HepG2 (cell line): ENCODE measurements at regions not wholly inside any gene's neighbourhood (a gene's known extent, or its start where the extent isn't known, plus 50 kb on each side); places are given as distances from the start of the nearest gene placed in this dataset.
A peak's percentile ranks its signal among the peaks of the same experiment; 100 is the strongest.

Source experiments
- ATAC-seq: fragments of 200-7000 bp; cut with Tn5 transposase; 3 replicates; pipeline ENCODE4 v1.9.1; 2020; ENCODE audit warnings: mild to moderate bottlenecking, moderate library complexity
- BruUV-seq: library from RNA; stranded (reverse); fragments of 400-500 nt; replicated peaks from 2 replicates; lab custom pipeline; 2021; lab: Mats Ljungman, UMichigan
- CTCF ChIA-PET: fragments of 300-600 bp; formaldehyde crosslinking; extraction: SDS; loops from one replicate; lab custom pipeline; 2021; ENCODE audit warnings: low total read pairs, inconsistent platforms, low intra/inter-chr PET ratio; lab: Yijun Ruan, JAX
- POLR2A ChIA-PET: fragments of 350-600 bp; sonication (Branson Sonifier 250); formaldehyde crosslinking; loops from one replicate; lab custom pipeline; 2020; ENCODE audit warnings: antibody characterized with exemption, inconsistent platforms; lab: Yijun Ruan, JAX
- DNase-seq: peaks from one replicate; pipeline ENCODE4 v3.0.0-alpha.2; 2015; ENCODE audit warnings: low spot score
- FAIRE-seq: peaks from 3 replicates; lab custom pipeline; 2011; peaks lifted over from hg19 to GRCh38; lab: Jason Lieb, UNC
- H2AFZ ChIP-seq: one replicate; pipeline ENCODE4 v1.6.1; 2011; ENCODE audit warnings: low read length, inconsistent platforms
- H3K27ac ChIP-seq: fragments of 300-600 bp; 3 replicates; pipeline ENCODE4 v1.8.0; 2011; ENCODE audit warnings: mixed run types, mild to moderate bottlenecking, mixed read lengths, low read length, inconsistent platforms; ENCODE audit not compliant: insufficient read depth; ENCODE audit errors: extremely low read length
- H3K27me3 ChIP-seq, 2 experiments: fragments of 200-600 bp in 1 of 2; 2 replicates in 1 of 2; 3 replicates in 1 of 2; pipeline versions ENCODE4 v1.6.0 to v1.8.0; 2011; ENCODE audit warnings: low read length in 2 of 2, mild to moderate bottlenecking in 2 of 2, moderate library complexity in 2 of 2, inconsistent platforms in 1 of 2; ENCODE audit not compliant: insufficient read depth in 2 of 2, control insufficient read depth in 1 of 2
- H3K36me3 ChIP-seq, 2 experiments: fragments of 200-600 bp in 1 of 2; replicated peaks in 1 of 2; 2 replicates in 1 of 2; 3 replicates in 1 of 2; pipeline versions ENCODE4 v1.5.1 to v1.8.0; 2011; ENCODE audit warnings: low read length in 2 of 2, inconsistent platforms in 1 of 2; ENCODE audit not compliant: insufficient read depth in 2 of 2, control insufficient read depth in 1 of 2
- H3K4me1 ChIP-seq: 2 replicates; pipeline ENCODE4 v1.5.1; 2012; ENCODE audit warnings: low read length, inconsistent platforms; ENCODE audit not compliant: insufficient read depth
- H3K4me2 ChIP-seq: 2 replicates; pipeline ENCODE4 v1.6.0; 2011; ENCODE audit warnings: low read depth, low read length, inconsistent platforms
- H3K4me3 ChIP-seq, 3 experiments: fragments of 200-600 bp in 1 of 3; sonication (generic), shearing (Covaris generic) in 1 of 3; replicated peaks in 1 of 3; 2 replicates each; pipeline ENCODE4 v1.5.1; 2011 to 2016; ENCODE audit warnings: low read length in 3 of 3, inconsistent platforms in 2 of 3, low read depth in 2 of 3, mild to moderate bottlenecking in 2 of 3, control low read depth in 1 of 3, mixed read lengths in 1 of 3; ENCODE audit not compliant: insufficient read depth in 1 of 3
- H3K79me2 ChIP-seq: one replicate; pipeline ENCODE4 v1.6.1; 2011; ENCODE audit warnings: low read length, inconsistent platforms; ENCODE audit not compliant: insufficient read depth
- H3K9ac ChIP-seq: 2 replicates; pipeline ENCODE4 v1.6.0; 2011; ENCODE audit warnings: mild to moderate bottlenecking, low read depth, low read length, inconsistent platforms; ENCODE audit not compliant: insufficient read depth
- H3K9me3 ChIP-seq: 2 replicates; pipeline ENCODE4 v1.5.1; 2012; ENCODE audit warnings: mild to moderate bottlenecking, low read length
- H4K20me1 ChIP-seq: 2 replicates; pipeline ENCODE4 v1.6.0; 2011; ENCODE audit warnings: inconsistent platforms, mild to moderate bottlenecking, low read length, moderate library complexity; ENCODE audit not compliant: insufficient read depth
- CENPX ChIP-seq: sonication (generic); formaldehyde crosslinking; IDR thresholded peaks from 2 replicates; pipeline ENCODE4 v1.9.0; 2021; ENCODE audit warnings: mild to moderate bottlenecking, missing genetic modification reagents, moderate library complexity
- FOXA1 ChIP-seq, 2 experiments: fragments of 450-650 bp in 1 of 2; sonication (generic) in 1 of 2; formaldehyde crosslinking in 1 of 2; IDR thresholded peaks; 2 replicates each; pipeline versions ENCODE4 v1.4.0 to v1.6.1; 2016 to 2020; ENCODE audit warnings: missing genetic modification reagents in 1 of 2
- MEIS2 ChIP-seq: sonication (generic); formaldehyde crosslinking; IDR thresholded peaks from 2 replicates; pipeline ENCODE4 v1.9.0; 2021; ENCODE audit warnings: mild to moderate bottlenecking, missing genetic modification reagents
- NR1H2 ChIP-seq: sonication (generic); formaldehyde crosslinking; IDR thresholded peaks from 2 replicates; pipeline ENCODE4 v1.8.1; 2022; ENCODE audit warnings: low read depth, missing genetic modification reagents, borderline replicate concordance
- PTBP1 ChIP-seq: fragments of 200-400 bp; formaldehyde crosslinking; IDR thresholded peaks from 2 replicates; pipeline ENCODE4 v1.6.1; 2018; ENCODE audit warnings: low read length, low read depth; ENCODE audit not compliant: poor library complexity, severe bottlenecking
- SYNCRIP ChIP-seq: fragments of 200-400 bp; formaldehyde crosslinking; IDR thresholded peaks from 2 replicates; pipeline ENCODE4 v1.6.1; 2018; ENCODE audit warnings: mild to moderate bottlenecking, low read depth, low read length; ENCODE audit not compliant: insufficient read depth
- ZNF501 ChIP-seq: sonication (generic); formaldehyde crosslinking; IDR thresholded peaks from 2 replicates; pipeline ENCODE4 v1.5.1; 2020; ENCODE audit warnings: mild to moderate bottlenecking, moderate library complexity, missing genetic modification reagents
- ZNF563 ChIP-seq: sonication (generic); formaldehyde crosslinking; IDR thresholded peaks from 2 replicates; pipeline ENCODE4 v1.8.0; 2022; ENCODE audit warnings: mild to moderate bottlenecking, moderate library complexity, missing genetic modification reagents
- ZNF713 ChIP-seq: sonication (generic); formaldehyde crosslinking; IDR thresholded peaks from 2 replicates; pipeline ENCODE4 v1.4.0; 2020; ENCODE audit warnings: mild to moderate bottlenecking, missing genetic modification reagents
- WGBS: methylation state at CpG from one replicate; pipeline ENCODE4 v1.1.6; 2017; ENCODE audit warnings: low lambda C conversion rate; 5-methylcytosine and 5-hydroxymethylcytosine counted together
- in situ Hi-C: cut with HindIII; loops from 2 replicates; pipeline ENCODE4 v1.10.0; 2017; ENCODE audit warnings: low pct_unique_long_range_greater_than_20kb; ENCODE audit not compliant: extremely low pct_ligation_motif_present
- intact Hi-C: fragments of 100-400 bp; cut with micrococcal nuclease; formaldehyde crosslinking; loops from one replicate; pipeline ENCODE4 v1.10.0; 2022; ENCODE audit not compliant: unreplicated experiment
- TF ChIP-seq, protein P1 (sequence below): sonication (generic); formaldehyde crosslinking; IDR thresholded peaks from 2 replicates; pipeline ENCODE4 v1.5.0; 2020; ENCODE audit warnings: missing genetic modification reagents, mild to moderate bottlenecking, borderline replicate concordance
- TF ChIP-seq, protein P2 (sequence below): sonication (generic); formaldehyde crosslinking; IDR thresholded peaks from 2 replicates; pipeline ENCODE4 v1.5.1; 2020; ENCODE audit warnings: missing genetic modification reagents, mild to moderate bottlenecking, borderline replicate concordance
- TF ChIP-seq, protein P3 (sequence below): IDR thresholded peaks from 2 replicates; pipeline ENCODE4 v1.6.1; 2016; ENCODE audit warnings: mild to moderate bottlenecking, missing biosample characterization, missing genetic modification reagents

DNA sequence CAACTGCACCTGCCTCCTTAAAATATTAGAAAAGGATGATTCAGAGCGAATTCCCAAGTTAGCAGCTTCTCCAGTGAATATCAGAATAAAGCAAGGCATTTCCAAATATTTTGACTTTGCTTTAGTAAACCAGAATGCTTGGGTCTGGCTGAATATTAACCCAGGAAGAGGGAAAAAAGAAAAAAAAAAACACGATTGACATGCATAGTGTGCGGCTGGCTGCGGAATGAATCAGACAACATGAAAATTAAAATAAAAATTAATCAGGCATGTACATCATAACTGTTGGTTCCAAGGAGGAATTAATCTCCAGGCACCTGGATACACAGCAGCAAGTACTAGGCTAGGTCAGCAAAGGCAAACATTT is 105.8 kb upstream of the NCKAP5 start:
- H3K27me3 ChIP-seq: no peaks in the 10 kb centered on the region
- H3K4me1 ChIP-seq: peaks cover 15% of the 10 kb centered on the region
- no peaks in the 10 kb centered on the region for H3K79me2 ChIP-seq
- no TSS peak for BruUV-seq
- 17% methylated on average over 4 of the region's 4 CpGs for WGBS
- in situ Hi-C loops: no loop called here
- no peak for TF ChIP-seq NR1H2 (CRISPR knock-in tag)
- TF ChIP-seq, all 625 proteins: peak for 0
- H2AFZ ChIP-seq: no peak overlapping the region
- H3K9ac ChIP-seq: no peak overlapping the region
- H3K4me3 ChIP-seq: no peak overlapping the region
- H3K27ac ChIP-seq: no peak overlapping the region
- no peaks in the 10 kb centered on the region for H4K20me1 ChIP-seq
- H3K4me2 ChIP-seq: peak overlapping the region; percentile 3; the same call in 1 of the 2 replicates
- ChIA-PET CTCF (no interaction called here), POLR2A (no interaction called here)
- no peaks in the 10 kb centered on the region for H3K36me3 ChIP-seq
- FAIRE-seq (no peak), DNase-seq (no peak), ATAC-seq (peak; percentile 52)
- no peaks in the 10 kb centered on the region for H3K9me3 ChIP-seq
- intact Hi-C loops: no loop called here

DNA sequence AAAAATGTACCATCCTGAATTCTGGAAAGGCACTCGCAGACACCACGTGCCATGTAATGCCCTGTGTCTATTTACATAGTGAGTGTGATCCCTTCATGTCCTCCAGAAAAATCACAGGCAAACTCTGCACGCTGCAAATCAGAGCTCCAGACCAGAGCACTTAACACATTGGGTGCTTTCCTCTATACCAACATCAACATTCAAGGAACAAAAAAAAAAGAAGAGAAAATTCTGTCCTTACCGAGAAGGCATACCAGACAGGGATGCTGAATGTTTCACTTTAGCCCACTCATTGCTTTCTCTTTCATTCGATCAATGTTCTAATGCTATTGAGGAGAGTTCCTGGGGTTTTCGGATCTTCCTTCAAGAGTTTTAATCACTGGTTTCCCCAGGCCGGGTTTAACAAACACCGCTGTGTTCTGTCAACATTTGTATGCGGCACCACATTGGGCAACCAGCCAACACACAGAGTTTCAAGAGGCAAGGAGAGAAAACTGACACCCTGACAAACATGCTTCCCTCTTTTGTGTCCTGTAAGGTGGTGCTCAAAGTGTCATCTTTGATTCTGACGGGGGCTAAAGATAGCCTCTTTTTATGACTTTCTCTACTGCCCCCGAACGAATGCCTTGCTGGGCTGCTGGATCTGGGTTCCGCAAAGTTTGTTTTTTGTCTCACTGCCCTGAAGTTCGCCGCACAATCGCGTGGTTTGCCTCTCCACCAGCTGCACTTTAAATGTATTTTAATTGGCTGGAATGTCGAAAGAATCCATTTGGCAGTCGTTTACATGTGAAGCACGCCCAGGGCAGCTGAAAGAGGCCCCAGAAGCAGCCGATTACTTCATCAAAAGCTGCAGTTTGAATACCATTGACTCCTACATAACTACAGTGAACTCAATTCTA is 106.4 kb upstream of the NCKAP5 start:
- no TSS peak for BruUV-seq
- Histone ChIP-seq H3K4me1 (peaks cover 15% of the 10 kb centered on the region), H3K4me2 (peak overlapping the region; percentile 3; the same call in 1 of the 2 replicates), H3K4me3 (no peak overlapping the region), H3K9me3 (no peaks in the 10 kb centered on the region), H3K27ac (no peak overlapping the region), H3K9ac (no peak overlapping the region), H4K20me1 (no peaks in the 10 kb centered on the region), H2AFZ (no peak overlapping the region), H3K36me3 (no peaks in the 10 kb centered on the region), H3K79me2 (no peaks in the 10 kb centered on the region), H3K27me3 (no peaks in the 10 kb centered on the region)
- 2% methylated on average over 21 of the region's 21 CpGs for WGBS
- POLR2A ChIA-PET: no interaction called here
- DNase-seq: peak; percentile 36
- intact Hi-C loops (no loop called here), in situ Hi-C loops (no loop called here)
- peak; percentile 70 for ATAC-seq
- CTCF ChIA-PET: no interaction called here
- peak; percentile 47 for FAIRE-seq
- TF ChIP-seq MEIS2 (CRISPR knock-in tag) (no peak), PTBP1 (no peak), ZNF713 (CRISPR knock-in tag) (no peak), CENPX (no peak), ZNF501 (CRISPR knock-in tag) (0 out of 2 replicates have a peak, but pooled peaks have one; percentile 19), SYNCRIP (no peak), FOXA1 (IDR thresholded peaks at IDR 0.05) (no peak), FOXA1 (CRISPR knock-in tag; IDR thresholded peaks at IDR 0.05) (peak; percentile 34; the same call in 1 of the 2 replicates), ZNF563 (CRISPR knock-in tag) (no peak)
- TF ChIP-seq, protein P1, sequence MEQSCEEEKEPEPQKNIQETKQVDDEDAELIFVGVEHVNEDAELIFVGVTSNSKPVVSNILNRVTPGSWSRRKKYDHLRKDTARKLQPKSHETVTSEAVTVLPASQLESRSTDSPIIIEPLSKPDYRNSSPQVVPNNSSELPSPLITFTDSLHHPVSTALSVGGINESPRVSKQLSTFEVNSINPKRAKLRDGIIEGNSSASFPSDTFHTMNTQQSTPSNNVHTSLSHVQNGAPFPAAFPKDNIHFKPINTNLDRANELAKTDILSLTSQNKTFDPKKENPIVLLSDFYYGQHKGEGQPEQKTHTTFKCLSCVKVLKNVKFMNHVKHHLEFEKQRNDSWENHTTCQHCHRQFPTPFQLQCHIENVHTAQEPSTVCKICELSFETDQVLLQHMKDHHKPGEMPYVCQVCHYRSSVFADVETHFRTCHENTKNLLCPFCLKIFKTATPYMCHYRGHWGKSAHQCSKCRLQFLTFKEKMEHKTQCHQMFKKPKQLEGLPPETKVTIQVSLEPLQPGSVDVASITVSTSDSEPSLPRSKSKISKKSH (CRISPR knock-in tag): no peak
- TF ChIP-seq, protein P2, sequence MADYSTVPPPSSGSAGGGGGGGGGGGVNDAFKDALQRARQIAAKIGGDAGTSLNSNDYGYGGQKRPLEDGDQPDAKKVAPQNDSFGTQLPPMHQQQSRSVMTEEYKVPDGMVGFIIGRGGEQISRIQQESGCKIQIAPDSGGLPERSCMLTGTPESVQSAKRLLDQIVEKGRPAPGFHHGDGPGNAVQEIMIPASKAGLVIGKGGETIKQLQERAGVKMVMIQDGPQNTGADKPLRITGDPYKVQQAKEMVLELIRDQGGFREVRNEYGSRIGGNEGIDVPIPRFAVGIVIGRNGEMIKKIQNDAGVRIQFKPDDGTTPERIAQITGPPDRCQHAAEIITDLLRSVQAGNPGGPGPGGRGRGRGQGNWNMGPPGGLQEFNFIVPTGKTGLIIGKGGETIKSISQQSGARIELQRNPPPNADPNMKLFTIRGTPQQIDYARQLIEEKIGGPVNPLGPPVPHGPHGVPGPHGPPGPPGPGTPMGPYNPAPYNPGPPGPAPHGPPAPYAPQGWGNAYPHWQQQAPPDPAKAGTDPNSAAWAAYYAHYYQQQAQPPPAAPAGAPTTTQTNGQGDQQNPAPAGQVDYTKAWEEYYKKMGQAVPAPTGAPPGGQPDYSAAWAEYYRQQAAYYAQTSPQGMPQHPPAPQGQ: no peak
- TF ChIP-seq, protein P3, sequence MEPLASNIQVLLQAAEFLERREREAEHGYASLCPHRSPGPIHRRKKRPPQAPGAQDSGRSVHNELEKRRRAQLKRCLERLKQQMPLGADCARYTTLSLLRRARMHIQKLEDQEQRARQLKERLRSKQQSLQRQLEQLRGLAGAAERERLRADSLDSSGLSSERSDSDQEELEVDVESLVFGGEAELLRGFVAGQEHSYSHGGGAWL (CRISPR knock-in tag): no peak
